Naive thymus-derived CD8-positive, alpha-beta T cell (primary cell): ENCODE measurements at regions not wholly inside any gene's neighbourhood (a gene's known extent, or its start where the extent isn't known, plus 50 kb on each side); places are given as distances from the start of the nearest gene placed in this dataset.
"Not testable (repeated sequence)": the region's sequence is repeated elsewhere in the genome, so short reads cannot be mapped to it uniquely, and the experiment has no call there.

Experiments
- ATAC-seq, 2 donors: fragments of 150-1000 bp; cut with Tn5 transposase in 1 of 2; sonication (Bioruptor Pico), chemical (Tn5 transposase) in 1 of 2; 1 replicate in 1 of 2; 2 replicates in 1 of 2; pipeline ENCODE4 v1.10.0; 2021; ENCODE audit warnings: mild to moderate bottlenecking in 2 of 2, moderate library complexity in 2 of 2
- POLR2A ChIA-PET: fragments of 350-600 bp; sonication (Branson Sonifier 250); formaldehyde crosslinking; loops from one replicate; lab custom pipeline; 2021; ENCODE audit warnings: antibody characterized with exemption; lab: Charles Lee
- DNase-seq, 10 donors: peaks; one replicate each; pipeline versions ENCODE4 v3.0.0 to v3.0.0-alpha.2; 2020 to 2022
- H3K27ac Mint-ChIP-seq, 10 donors: one replicate each; pipeline ENCODE4 v1.8.0; 2020 to 2022; ENCODE audit warnings: mild to moderate bottlenecking in 10 of 10, mixed read lengths in 10 of 10, moderate library complexity in 4 of 10, inconsistent platforms in 1 of 10
- H3K27me3 Mint-ChIP-seq, 5 donors: one replicate each; pipeline ENCODE4 v1.8.0; 2021 to 2022; ENCODE audit warnings: mixed read lengths in 5 of 5
- H3K36me3 Mint-ChIP-seq, 3 donors: one replicate each; pipeline ENCODE4 v1.8.0; 2020 to 2022; ENCODE audit warnings: mixed read lengths in 3 of 3, mild to moderate bottlenecking in 2 of 3, inconsistent platforms in 1 of 3
- H3K4me1 Mint-ChIP-seq, 4 donors: one replicate each; pipeline ENCODE4 v1.8.0; 2021 to 2022; ENCODE audit warnings: mixed read lengths in 4 of 4
- H3K4me3 Mint-ChIP-seq, 10 donors: one replicate each; pipeline ENCODE4 v1.8.0; 2020 to 2022; ENCODE audit warnings: mild to moderate bottlenecking in 10 of 10, mixed read lengths in 10 of 10, moderate library complexity in 6 of 10, inconsistent platforms in 1 of 10
- H3K9me3 Mint-ChIP-seq, 9 donors: one replicate each; pipeline ENCODE4 v1.8.0; 2020 to 2022; ENCODE audit warnings: mixed read lengths in 9 of 9, mild to moderate bottlenecking in 3 of 9, inconsistent platforms in 1 of 9, moderate library complexity in 1 of 9

DNA sequence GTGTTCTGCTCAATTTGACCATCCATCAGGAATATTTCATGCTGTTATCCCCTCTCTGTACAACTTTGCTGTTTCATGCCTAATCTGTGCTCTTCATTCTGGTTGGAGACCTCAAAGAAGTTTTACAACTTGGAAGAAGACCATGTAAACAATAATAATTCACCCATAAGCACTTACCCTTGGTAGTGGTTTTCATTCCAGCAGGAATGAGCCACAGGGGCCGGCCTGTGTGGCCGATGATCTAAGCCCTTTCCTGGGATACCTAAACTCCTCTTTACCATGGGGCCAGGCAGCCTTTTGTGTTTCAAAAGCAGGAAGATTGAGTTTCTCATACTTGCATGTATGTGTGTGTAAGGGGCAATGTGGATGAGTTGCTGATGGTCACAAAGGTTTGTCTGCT, 165.0 kb downstream of the FGF1 start:
- Mint-ChIP-seq H3K4me1 (no peaks in the 10 kb centered on the region), H3K4me3 (no peak overlapping the region), H3K27ac (no peak overlapping the region), H3K9me3 (peaks cover 0 to 23% (median 13%) of the 10 kb centered on the region in 9 donors), H3K36me3 (peaks cover 0 to 18% (median 14%) of the 10 kb centered on the region in 3 donors), H3K27me3 (peaks cover 0 to 7% (median 3%) of the 10 kb centered on the region in 5 donors)
- ATAC-seq (no peak), DNase-seq (no peak)
- POLR2A ChIA-PET, result no interaction called here

DNA sequence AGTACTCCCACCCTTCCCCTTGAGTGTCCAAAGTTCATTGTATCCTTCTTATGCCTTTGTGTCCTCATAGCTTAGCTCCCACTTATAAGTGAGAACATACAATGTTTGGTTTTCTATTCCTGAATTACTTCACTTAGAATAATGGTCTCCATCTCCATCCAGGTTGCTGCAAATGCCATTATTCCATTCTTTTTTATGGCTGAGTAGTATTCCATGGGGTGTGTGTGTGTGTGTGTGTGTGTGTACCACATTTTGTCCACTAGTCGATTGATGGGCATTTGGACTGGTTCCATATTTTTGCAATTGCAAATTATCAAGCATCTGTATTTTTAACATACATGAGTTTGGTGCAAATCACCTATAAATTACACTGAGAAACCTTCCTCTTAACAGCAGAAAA, 166.0 kb downstream of the FGF1 start:
- H3K27ac Mint-ChIP-seq, H3K27me3 Mint-ChIP-seq, DNase-seq, H3K4me1 Mint-ChIP-seq, H3K4me3 Mint-ChIP-seq, ATAC-seq, POLR2A ChIA-PET: not testable (repeated sequence)
- H3K9me3 Mint-ChIP-seq, result peaks cover 0 to 23% (median 14%) of the 10 kb centered on the region in 9 donors
- H3K36me3 Mint-ChIP-seq, result peaks cover 0 to 18% (median 14%) of the 10 kb centered on the region in 3 donors

DNA sequence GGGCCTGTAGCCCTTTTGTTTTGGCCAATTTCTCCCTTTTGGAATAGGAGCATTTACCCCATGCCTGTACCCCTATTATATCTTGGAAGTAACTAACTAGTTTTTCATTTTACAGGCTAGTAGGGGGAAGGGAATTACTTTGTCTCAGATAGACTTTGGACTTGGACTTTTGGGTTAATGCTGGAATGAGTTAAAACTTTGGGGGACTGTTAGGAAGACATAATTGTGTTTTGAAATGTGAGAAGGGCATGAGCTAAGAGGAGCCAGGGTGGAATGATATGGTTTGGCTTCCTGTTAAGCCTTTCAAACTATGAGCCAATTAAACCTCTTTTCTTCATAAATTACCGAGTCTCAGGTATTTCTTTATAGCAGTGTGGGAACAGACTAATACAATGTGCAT, 168.1 kb downstream of the FGF1 start:
- Mint-ChIP-seq H3K4me1 (no peaks in the 10 kb centered on the region), H3K9me3 (peaks cover 0 to 23% (median 14%) of the 10 kb centered on the region in 9 donors), H3K4me3 (no peak overlapping the region), H3K27me3 (peaks cover 0 to 7% (median 2%) of the 10 kb centered on the region in 5 donors), H3K27ac (no peak overlapping the region), H3K36me3 (peaks cover 0 to 16% (median 14%) of the 10 kb centered on the region in 3 donors)
- DNase-seq (no peak), ATAC-seq (no peak)
- POLR2A ChIA-PET, result no interaction called here

DNA sequence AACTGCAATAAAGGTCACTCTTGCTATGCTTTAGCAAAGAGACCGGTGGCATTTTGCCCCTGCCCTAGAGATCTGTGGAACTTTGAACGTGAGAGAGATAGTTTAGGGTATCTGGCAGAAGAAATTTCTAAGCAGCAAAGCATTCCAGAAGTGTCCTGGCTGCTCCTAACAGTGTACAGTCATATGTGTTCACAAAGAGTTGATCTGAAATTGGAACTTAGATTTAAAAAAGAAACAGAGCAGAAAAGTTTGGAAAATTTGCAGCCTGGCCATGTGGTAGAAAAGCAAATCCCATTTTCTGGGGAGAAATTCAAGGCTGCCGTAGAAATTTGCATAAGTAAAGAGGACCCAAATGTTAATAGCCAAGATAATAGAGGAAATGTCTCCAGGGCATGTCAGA, 169.2 kb downstream of the FGF1 start:
- POLR2A ChIA-PET, result no interaction called here

DNA sequence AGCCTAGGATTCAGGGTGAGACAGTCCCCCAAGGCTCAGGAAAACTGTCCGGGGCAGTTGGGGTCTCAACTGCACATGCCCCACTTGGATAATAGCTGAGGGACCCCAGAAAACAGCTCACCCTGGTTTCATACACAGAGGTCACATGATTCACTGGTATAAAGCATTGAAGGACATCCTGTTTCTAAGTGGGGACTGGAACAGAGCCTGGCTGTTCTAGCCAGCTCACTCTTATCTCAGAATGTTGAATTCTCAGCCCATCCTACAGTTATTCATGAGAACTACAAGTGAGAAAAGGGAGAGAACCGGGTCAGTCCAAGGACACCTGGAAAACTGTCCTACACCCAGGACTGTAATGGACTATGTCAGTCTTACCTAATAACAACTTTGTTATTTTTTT, 170.9 kb downstream of the FGF1 start:
- DNase-seq, result no peak
- H3K4me1 Mint-ChIP-seq, result no peaks in the 10 kb centered on the region
- no peak overlapping the region for H3K4me3 Mint-ChIP-seq
- H3K9me3 Mint-ChIP-seq, result peaks cover 0 to 23% (median 14%) of the 10 kb centered on the region in 9 donors
- H3K36me3 Mint-ChIP-seq, result peaks cover 0 to 19% (median 16%) of the 10 kb centered on the region in 3 donors
- POLR2A ChIA-PET, result no interaction called here
- H3K27ac Mint-ChIP-seq, result no peak overlapping the region
- H3K27me3 Mint-ChIP-seq, result peaks cover 0 to 13% (median 3%) of the 10 kb centered on the region in 5 donors
- ATAC-seq, result no peak

More for the DNA sequence above, 169.2 kb downstream of the FGF1 start:
- Mint-ChIP-seq H3K27ac (no peak overlapping the region), H3K4me3 (no peak overlapping the region), H3K4me1 (no peaks in the 10 kb centered on the region), H3K27me3 (peaks cover 0 to 13% (median 3%) of the 10 kb centered on the region in 5 donors), H3K9me3 (peaks cover 0 to 23% (median 14%) of the 10 kb centered on the region in 9 donors), H3K36me3 (peaks cover 0 to 16% (median 14%) of the 10 kb centered on the region in 3 donors)
- ATAC-seq (no peak), DNase-seq (no peak)

DNA sequence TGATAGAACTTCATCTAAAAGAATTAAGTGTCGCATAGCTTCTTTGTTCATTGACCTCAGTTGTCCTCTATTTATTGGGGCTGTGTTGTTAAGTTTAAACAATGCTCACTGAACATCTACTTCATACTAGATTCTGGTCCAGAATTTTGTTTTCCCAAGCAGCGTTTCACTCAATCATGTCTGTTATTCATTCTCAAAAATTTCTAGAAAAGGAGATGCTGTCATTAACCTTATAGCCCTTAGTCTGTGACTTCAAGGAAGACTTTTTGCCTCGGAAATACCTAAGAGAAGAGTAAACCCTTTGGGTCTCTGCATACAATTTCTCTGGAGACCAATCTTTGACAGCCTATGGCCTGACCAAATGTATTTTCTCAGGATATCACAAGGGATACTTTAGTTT, 171.7 kb downstream of the FGF1 start:
- no peak overlapping the region for H3K4me3 Mint-ChIP-seq
- H3K36me3 Mint-ChIP-seq, result peaks cover 0 to 20% (median 16%) of the 10 kb centered on the region in 3 donors
- ATAC-seq, result no peak
- no peak for DNase-seq
- POLR2A ChIA-PET, result no interaction called here
- no peak overlapping the region for H3K27ac Mint-ChIP-seq
- H3K4me1 Mint-ChIP-seq, result peaks cover 0 to 1% (median under 1%) of the 10 kb centered on the region in 4 donors
- H3K27me3 Mint-ChIP-seq, result peaks cover 0 to 13% (median 3%) of the 10 kb centered on the region in 5 donors
- H3K9me3 Mint-ChIP-seq, result peaks cover 0 to 23% (median 14%) of the 10 kb centered on the region in 9 donors

DNA sequence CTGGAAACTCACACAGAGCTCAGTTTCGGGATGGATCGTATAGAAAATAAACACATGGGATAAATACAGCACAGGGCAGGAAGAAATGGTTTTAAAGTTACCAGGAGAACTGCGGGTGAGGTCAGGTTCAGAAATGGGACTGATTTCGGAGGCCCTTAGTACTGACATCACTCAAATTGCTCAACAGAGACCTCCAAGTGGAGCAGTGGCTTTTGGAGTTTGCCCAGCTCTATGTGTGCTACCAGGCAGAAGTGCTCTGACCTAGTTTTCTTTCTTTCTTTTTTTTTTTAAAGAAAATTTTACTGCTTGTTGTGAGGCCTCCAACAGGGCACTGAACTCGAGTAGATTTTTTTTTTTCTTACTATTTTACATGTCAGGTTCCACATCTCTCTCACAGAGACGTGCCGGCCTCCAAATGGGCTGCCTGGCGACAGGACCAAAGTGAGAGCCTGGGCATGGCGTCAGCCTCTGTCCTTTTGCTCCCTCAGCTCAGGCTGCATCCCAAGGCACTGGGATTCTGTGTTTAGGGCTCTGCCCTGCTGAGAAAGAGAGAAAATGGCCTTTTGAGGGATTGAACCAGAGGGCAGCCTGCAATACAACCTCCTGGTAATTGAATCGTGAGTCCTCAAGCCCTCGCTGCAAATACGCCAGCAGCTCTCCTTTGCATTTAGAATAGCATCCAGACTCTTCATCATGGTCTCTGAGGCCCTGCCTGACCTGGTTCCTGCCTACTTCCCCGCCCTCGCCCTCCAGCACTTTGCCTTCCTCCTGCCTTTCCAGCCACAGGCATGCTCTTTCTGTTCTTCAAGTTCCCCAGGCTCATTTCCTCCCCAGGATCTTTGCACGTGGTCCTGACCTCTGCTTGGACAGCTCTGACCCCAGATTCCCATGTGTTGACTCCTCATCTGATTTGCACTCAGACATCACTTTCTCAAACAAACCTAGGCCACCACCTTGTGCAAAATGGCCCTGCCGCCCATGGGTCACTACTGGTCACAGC, 173.5 kb downstream of the FGF1 start:
- POLR2A ChIA-PET, result no interaction called here
- no peak for DNase-seq
- Mint-ChIP-seq H3K27ac (no peak overlapping the region), H3K4me3 (no peak overlapping the region), H3K9me3 (peaks cover 0 to 15% (median 12%) of the 10 kb centered on the region in 9 donors), H3K27me3 (peaks cover 0 to 21% (median 4%) of the 10 kb centered on the region in 5 donors), H3K4me1 (peaks cover 3 to 8% (median 7%) of the 10 kb centered on the region in 4 donors), H3K36me3 (peaks cover 0 to 19% (median 14%) of the 10 kb centered on the region in 3 donors)
- no peak for ATAC-seq

DNA sequence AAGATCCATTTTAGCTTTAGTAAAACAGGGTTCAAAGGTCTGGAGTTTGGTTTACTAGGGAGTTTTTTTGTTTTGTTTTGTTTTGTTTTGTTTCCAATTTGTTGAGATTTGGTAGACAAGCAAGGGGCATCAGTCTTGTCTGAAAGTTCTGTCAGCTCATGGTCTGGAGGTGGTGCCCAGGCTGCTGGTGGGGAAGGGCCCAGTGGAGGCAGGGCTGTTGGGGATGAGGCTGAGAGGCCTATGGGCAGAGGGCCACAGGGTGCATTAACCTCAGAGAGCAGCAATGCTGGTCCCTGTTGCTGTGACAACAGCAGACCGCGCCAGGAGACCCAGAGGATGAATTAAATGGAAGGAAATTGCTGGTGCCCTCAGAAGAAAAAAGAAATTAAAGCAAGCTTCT, 174.5 kb downstream of the FGF1 start:
- Mint-ChIP-seq H3K36me3 (peaks cover 0 to 9% (median 5%) of the 10 kb centered on the region in 3 donors), H3K9me3 (peaks cover 0 to 5% (median 5%) of the 10 kb centered on the region in 9 donors), H3K27me3 (peaks cover 0 to 21% (median 4%) of the 10 kb centered on the region in 5 donors), H3K4me1 (peaks cover 3 to 8% (median 7%) of the 10 kb centered on the region in 4 donors), H3K27ac (no peak overlapping the region), H3K4me3 (no peak overlapping the region)
- no peak for ATAC-seq
- POLR2A ChIA-PET, result no interaction called here
- no peak for DNase-seq

DNA sequence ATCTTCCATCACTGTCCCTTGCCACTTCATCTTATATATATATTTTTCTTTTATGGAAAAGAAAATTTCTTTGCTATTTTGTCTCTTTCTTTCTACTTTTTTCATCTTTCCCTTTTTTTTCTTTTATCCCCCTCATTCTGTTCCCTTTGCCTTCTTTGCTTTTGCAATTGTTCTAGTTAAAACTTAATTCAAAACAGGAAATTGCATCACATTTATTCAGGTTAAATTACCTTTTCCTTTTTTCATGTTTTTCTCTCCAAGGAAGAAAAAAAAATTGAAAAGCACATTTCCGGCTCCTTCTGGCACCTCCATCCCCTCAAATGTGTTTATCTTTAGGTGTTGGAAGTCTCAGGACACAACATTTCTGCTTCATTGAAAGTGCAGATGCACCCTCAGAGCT, 176.9 kb downstream of the FGF1 start:
- POLR2A ChIA-PET, result no interaction called here
- ATAC-seq (no peak), DNase-seq (no peak)
- Mint-ChIP-seq H3K27ac (peak overlapping the region in 1 of 10 donors; percentile 7), H3K4me1 (peaks cover 6 to 12% (median 7%) of the 10 kb centered on the region in 4 donors), H3K36me3 (peaks cover 0 to 6% (median 0%) of the 10 kb centered on the region in 3 donors), H3K27me3 (peaks cover 1 to 21% (median 5%) of the 10 kb centered on the region in 5 donors), H3K4me3 (no peak overlapping the region), H3K9me3 (no peaks in the 10 kb centered on the region)

DNA sequence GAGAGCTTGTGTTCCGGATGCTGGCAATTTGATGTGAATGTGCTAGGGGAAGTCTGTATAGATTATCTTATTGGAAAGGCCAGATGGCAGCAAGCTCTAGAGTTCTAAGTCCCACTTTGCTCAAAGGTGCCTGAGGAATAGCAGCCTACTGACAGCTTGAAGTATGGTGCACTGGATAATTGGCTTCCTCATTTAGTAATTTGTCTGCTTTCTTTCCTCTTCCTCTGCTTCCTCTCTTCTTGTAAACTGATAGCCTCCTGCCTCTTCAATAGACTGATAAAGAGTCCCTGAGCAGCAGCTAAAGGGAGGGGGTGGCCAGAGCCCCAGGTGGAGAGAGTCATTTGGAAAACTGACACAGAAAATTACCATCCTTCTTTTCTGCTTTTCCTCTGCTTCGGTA, 177.3 kb downstream of the FGF1 start:
- no peak for DNase-seq
- no peaks in the 10 kb centered on the region for H3K9me3 Mint-ChIP-seq
- H3K36me3 Mint-ChIP-seq, result peaks cover 0 to 6% (median 0%) of the 10 kb centered on the region in 3 donors
- H3K4me1 Mint-ChIP-seq, result peaks cover 6 to 12% (median 7%) of the 10 kb centered on the region in 4 donors
- ATAC-seq, result no peak
- POLR2A ChIA-PET, result no interaction called here
- peaks cover 1 to 21% (median 5%) of the 10 kb centered on the region in 5 donors for H3K27me3 Mint-ChIP-seq
- H3K4me3 Mint-ChIP-seq, result no peak overlapping the region
- peak overlapping the region in 1 of 10 donors; percentile 7 for H3K27ac Mint-ChIP-seq

DNA sequence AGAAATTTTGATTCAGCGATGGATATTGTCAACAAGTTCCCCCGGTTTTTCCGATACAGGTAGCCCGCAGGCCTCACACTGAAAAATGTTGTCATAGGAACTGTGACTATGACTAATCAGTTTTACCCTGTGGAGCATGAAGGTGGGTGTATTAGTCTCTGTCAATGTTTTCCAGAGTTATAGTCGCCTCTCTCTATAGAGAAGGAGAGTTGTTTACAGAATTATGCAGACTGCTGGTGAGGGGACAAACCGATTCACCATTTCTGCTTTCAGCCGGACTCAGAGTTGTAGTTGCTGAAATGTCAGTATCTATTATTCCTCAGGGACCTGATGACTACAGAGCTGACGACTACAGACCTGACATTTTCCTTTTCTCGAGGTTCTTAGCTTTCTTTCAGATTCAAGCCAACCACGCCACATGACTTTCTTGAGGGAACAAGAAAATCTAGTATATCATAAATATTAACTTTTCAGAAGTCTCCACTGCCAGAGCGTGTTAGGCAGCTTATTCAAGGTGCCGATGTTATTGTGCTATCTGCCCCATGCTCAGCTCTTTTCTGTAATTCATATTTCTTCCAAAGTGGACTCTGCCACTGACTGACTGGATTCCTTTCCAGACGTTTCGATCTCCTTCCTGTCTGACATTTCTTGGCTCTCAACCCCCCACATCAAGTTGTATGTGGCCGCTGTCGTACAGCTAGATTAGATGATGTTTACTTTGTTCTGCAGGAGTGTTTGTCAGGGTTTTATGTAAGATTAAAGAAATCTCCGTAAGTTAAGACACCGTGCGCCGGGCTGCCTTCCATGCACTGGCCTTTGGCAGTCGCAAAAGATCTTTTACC, 178.1 kb downstream of the FGF1 start:
- no peak overlapping the region for H3K4me3 Mint-ChIP-seq

DNA sequence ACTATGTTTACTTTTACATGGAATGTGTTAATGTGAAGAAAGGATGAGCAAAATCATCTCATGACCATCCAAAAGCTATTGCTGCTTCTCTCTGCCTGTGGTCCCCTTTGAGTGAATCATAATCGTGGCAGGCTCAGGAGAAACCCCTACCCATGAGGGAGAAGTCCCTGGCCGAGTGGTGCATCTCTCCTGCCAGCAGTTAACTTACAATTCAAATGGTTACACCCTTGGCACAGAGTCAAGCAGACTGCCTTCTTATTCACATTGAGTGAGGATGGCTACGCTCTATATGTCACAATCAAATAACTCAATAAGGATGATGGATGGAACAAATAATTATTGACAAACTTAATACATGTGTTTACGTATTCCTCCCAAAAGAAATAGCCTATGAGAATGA, 179.1 kb downstream of the FGF1 start:
- peaks cover 0 to 6% (median 0%) of the 10 kb centered on the region in 3 donors for H3K36me3 Mint-ChIP-seq
- DNase-seq (no peak), ATAC-seq (no peak)
- H3K4me3 Mint-ChIP-seq, result no peak overlapping the region
- no peak overlapping the region for H3K27ac Mint-ChIP-seq
- no peaks in the 10 kb centered on the region for H3K9me3 Mint-ChIP-seq
- POLR2A ChIA-PET, result no interaction called here
- H3K4me1 Mint-ChIP-seq, result peaks cover 6 to 12% (median 7%) of the 10 kb centered on the region in 4 donors
- H3K27me3 Mint-ChIP-seq, result peaks cover 0 to 9% (median 5%) of the 10 kb centered on the region in 5 donors

More for the DNA sequence above, 178.1 kb downstream of the FGF1 start:
- peaks cover 6 to 12% (median 7%) of the 10 kb centered on the region in 4 donors for H3K4me1 Mint-ChIP-seq
- DNase-seq, result no peak
- H3K9me3 Mint-ChIP-seq, result no peaks in the 10 kb centered on the region
- POLR2A ChIA-PET, result no interaction called here
- peaks cover 1 to 13% (median 5%) of the 10 kb centered on the region in 5 donors for H3K27me3 Mint-ChIP-seq
- no peak for ATAC-seq
- no peak overlapping the region for H3K27ac Mint-ChIP-seq
- peaks cover 0 to 6% (median 0%) of the 10 kb centered on the region in 3 donors for H3K36me3 Mint-ChIP-seq
